C4-2B (cell line): ENCODE measurements at regions not wholly inside any gene's neighbourhood (a gene's known extent, or its start where the extent isn't known, plus 50 kb on each side); places are given as distances from the start of the nearest gene placed in this dataset.
"Not testable (repeated sequence)": the region's sequence is repeated elsewhere in the genome, so short reads cannot be mapped to it uniquely, and the experiment has no call there.

Experiments used
- H3K27ac ChIP-seq: fragments of 450-650 bp; 2 replicates; pipeline ENCODE4 v1.5.1; 2017
- CTCF ChIP-seq: fragments of 450-650 bp; conservative IDR thresholded peaks from 2 replicates; pipeline ENCODE4 v1.5.1; 2017; ENCODE audit warnings: mild to moderate bottlenecking
- ZFX ChIP-seq: fragments of 450-650 bp; IDR thresholded peaks from 2 replicates; pipeline ENCODE4 v1.6.1; 2017

- no peak for TF ChIP-seq ZFX
- TF ChIP-seq CTCF = no peak
- no peak overlapping the region for H3K27ac ChIP-seq
These were observed 263.0 kb upstream of the ZFP42 start for GRCh38 chr4:187732524-187732923.

GRCh38 chr4:187739771-187740170, 255.8 kb upstream of the ZFP42 start:
- TF ChIP-seq CTCF (no peak), ZFX (no peak)
- no peak overlapping the region for H3K27ac ChIP-seq

- H3K27ac ChIP-seq = no peak overlapping the region
- no peak for TF ChIP-seq CTCF
- no peak for TF ChIP-seq ZFX
These were observed 250.7 kb upstream of the ZFP42 start for GRCh38 chr4:187744911-187745310.

- H3K27ac ChIP-seq = not testable (repeated sequence)
These were observed 244.9 kb upstream of the ZFP42 start for GRCh38 chr4:187750652-187751051.

GRCh38 chr4:187767158-187767557, 228.4 kb upstream of the ZFP42 start:
- H3K27ac ChIP-seq = no peak overlapping the region
- TF ChIP-seq CTCF (no peak), ZFX (no peak)

GRCh38 chr4:187767687-187768086, 227.9 kb upstream of the ZFP42 start:
- H3K27ac ChIP-seq = peak overlapping the region; percentile 53; the same call in 1 of the 2 replicates
- TF ChIP-seq CTCF = no peak
- no peak for TF ChIP-seq ZFX

- no peak overlapping the region for H3K27ac ChIP-seq
- TF ChIP-seq CTCF (no peak), ZFX (no peak)
These were observed 225.2 kb upstream of the ZFP42 start for GRCh38 chr4:187770345-187770744.

- TF ChIP-seq ZFX (no peak), CTCF (no peak)
- H3K27ac ChIP-seq = no peak overlapping the region
These were observed 217.6 kb upstream of the ZFP42 start for GRCh38 chr4:187777954-187778353.
